ENCODE measurements at regions not wholly inside any gene's neighbourhood (a gene's known extent, or its start where the extent isn't known, plus 50 kb on each side); places are given as distances from the start of the nearest gene placed in this dataset.
"Not testable (repeated sequence)": the region's sequence is repeated elsewhere in the genome, so short reads cannot be mapped to it uniquely, and the experiment has no call there.

DNA sequence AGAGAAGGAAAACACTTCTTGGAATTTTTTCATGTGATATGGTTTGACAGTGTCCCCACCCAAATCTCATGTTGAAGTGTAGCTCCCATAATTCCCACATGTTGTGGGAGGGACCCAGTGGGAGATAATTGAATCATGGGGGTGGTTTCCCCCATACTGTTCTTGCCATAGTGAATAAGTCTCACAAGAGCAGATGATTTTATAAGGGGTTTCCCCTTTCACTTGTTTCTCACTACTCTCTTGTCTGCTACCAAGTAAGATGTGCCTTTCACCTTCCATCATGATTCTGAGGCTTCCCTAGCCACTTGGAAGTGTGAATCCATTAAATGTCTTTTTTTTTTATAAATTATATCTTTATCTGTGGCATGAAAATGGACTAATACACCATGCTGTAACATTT is 250.7 kb downstream of the LPIN1 start:
- DNase-seq: no peak

GRCh38 chr2:11998218-11998617 is 251.8 kb downstream of the LPIN1 start:
- DNase-seq: peak; percentile 62

DNA sequence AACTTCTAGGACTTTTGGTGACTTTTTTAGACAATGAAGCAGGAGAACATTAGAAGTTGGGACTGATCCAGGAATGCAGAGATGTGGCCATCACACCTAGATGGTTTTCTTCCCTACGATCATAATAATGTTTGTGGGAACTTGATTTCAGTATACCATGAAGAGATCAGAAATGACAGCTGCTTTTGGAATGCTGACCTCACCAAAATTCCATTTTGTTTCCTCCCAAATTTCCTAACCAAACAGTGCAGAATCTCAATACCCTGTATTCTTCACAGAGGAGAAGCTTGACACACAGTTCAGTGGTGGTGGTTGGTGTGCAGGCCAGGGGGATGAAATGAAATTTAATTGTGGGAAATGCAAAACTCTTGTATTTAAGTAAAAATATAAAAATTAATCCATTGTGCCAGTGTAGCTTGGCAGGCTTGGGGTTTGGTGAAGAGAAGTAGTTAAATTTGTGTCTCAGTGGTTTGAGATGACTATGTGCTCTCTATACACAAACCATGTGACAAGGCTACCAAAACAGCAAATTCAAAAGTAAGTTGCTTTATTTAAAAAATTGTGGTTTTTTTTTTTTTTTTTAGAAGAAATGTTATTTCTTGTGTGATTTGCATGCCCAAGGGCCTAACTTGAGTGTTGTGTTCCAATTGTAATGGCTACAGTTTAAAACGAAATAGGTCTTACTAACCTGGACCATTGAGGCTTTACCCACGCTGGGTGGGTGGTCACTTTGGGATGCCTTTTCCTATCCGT is 252.4 kb downstream of the LPIN1 start:
- DNase-seq: no peak

DNA sequence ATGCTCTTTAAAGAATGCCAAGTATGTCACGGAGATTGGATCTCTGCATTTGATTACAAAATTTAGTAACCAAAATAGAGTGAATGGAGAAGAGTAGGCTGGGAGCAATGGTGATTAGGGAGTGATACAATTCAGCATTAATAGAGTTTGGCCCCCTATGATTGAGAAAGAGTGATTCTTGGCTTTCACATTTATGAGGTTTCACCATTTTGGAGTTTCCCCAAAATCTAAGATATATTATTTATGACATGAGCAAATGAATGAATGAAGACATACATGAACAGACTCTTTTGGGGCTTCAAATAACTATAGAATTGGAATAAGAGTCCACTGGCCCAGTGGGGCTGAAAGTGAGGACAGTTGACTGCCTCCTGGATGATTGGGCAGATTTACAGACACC is 255.2 kb downstream of the LPIN1 start:
- DNase-seq: no peak

DNA sequence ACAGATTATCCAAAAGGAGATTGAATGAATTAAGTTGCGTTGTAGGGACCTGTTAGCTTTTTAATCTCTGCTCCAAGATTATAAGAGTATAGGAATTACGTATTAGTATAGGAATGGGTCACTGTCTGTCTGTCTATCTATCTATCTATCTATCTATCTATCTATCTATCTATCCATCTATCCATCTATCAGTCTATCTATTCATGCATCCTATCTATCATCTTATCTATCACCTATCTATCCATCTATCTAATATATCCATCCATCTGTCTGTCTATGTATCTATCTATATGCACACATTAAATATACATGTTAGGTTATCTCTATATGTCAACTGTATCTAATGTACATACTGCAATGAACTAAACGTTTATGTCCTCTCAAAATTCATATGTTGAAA is 255.8 kb downstream of the LPIN1 start:
- no peak for DNase-seq

- no peak for DNase-seq
Observed at GRCh38 chr2:12004713-12005112, 258.3 kb downstream of the LPIN1 start.

DNA sequence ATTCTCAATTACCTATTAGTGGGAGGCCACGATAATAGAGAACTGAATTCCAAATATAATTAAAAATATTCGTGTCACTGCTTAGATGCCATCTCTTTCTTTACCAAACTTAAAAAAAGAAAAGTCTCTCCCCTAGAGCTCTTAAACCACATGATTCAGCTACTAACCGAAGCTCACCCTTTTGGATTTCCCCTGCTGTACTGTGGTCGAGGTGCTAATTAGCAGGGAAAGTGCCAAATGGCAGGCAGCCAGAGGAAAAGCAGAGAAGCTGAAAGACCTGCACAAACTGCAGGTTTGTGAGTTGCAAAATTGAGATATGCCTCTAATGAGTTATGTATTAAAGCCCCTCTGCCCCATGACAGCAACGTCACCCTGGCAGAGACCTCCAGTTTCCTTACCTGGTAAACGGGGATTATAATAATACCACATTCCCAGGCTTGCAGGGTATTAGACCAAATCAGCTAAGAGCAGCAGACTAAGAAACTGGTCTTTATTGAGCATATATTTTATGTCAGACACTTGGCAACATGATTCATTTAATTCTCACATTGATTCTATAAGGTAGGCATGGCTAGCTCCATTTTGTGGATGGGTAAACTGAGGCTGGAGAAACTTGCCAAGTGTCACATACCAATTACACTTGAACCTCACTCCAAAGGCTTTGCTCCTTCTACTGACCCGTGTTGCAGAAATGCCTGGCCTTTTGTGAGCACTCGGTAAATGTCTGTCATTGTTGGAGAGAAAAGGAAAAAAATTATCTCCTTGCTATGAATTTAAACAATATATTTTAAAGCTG is 259.7 kb downstream of the LPIN1 start:
- DNase-seq: no peak

GRCh38 chr2:12006850-12007249 is 260.4 kb downstream of the LPIN1 start:
- DNase-seq: peak; percentile 90

DNA sequence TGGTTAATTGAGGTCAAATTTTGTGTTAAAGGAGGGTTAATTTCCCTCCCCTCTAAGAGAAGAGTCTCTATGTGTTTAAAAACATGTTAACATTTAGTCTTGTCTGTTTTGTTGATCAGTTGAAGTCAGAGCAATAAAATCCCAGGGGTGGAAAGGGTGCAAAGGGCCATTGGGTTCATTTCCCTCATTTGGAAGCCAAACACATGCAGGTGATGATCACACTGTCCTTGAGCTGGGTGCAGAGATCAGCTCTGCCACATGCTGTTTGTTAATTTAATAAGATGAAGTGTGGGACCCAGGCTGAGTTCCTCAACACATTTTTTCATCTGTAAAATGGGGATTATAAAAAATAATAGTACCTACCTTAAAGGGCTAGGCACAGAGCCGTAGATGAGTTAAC is 260.9 kb downstream of the LPIN1 start:
- no peak for DNase-seq

- no peak for DNase-seq
Observed at GRCh38 chr2:12008425-12009061, 262.1 kb downstream of the LPIN1 start.

DNA sequence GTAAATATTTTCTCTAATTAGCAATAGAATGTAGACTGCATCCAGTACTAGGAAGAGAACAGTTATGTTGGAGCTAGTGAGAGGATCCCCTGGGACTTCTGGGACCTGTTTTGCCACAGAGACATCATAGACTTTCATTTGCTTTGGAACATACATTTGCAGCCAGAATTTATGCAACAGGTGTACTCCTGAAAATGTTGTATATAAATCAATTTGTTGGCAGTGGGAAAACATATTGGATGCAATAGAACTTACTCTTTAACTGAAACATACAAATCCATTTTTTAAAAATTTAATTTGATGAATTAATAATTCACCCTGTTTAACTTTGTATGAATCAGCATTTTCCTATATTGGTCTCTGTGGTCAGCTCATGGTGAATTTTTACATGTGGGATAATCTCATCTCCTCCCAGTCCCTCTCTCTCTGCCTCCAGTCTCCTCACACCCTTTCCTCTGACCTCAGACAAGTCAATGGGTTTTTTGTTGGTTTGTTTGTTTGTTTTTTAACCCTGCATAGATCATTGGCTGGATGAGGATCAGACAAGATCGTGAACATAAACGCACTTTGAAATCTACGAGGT is 263.0 kb downstream of the LPIN1 start:
- DNase-seq: no peak

GRCh38 chr2:12010059-12010458 is 263.6 kb downstream of the LPIN1 start:
- DNase-seq: no peak

- DNase-seq: no peak
Observed at GRCh38 chr2:12010779-12011178, 264.3 kb downstream of the LPIN1 start.

- DNase-seq: no peak
Observed at GRCh38 chr2:12014088-12014960, 267.9 kb downstream of the LPIN1 start.

- no peak for DNase-seq
Observed at GRCh38 chr2:12017499-12018157, 271.2 kb downstream of the LPIN1 start.

GRCh38 chr2:12018726-12019125 is 272.3 kb downstream of the LPIN1 start:
- DNase-seq: not testable (repeated sequence)

- no peak for DNase-seq
Observed at GRCh38 chr2:12020833-12021469, 274.5 kb downstream of the LPIN1 start.

DNA sequence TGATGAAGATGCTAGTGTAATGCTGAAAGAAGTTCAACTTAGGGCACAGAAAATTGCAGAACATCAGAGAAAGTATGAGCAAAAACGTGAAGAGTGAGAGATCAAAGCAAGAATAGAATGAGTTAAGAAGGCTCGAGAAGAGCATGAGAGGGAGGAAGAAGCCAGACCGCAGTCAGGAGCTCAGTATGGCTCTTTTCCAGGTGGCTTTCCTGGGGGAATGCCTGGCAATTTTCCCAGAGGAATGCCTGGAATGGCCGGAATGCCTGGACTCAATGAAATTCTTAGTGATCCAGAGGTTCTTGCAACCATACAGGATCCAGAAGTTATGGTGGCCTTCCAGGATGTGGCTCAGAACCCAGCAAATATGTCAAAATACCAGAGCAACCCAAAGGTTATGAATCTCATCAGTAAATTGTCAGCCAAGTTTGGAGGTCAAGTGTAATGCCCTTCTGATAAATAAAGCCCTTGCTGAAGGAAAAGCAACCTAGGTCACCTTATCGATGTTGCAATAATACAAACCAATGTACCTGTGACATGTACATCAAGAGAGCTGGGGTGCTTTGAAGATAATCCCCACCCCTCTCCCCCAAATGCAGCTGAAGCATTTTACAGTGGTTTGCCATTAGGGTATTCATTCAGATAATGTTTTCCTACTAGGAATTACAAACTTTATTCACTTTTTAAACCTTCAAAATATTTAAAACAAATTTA is 277.9 kb downstream of the LPIN1 start:
- DNase-seq: peak; percentile 72

GRCh38 chr2:12027136-12027535 is 280.7 kb downstream of the LPIN1 start:
- DNase-seq: no peak

- no peak for DNase-seq
Observed at GRCh38 chr2:12031866-12032265, 285.4 kb downstream of the LPIN1 start.

DNA sequence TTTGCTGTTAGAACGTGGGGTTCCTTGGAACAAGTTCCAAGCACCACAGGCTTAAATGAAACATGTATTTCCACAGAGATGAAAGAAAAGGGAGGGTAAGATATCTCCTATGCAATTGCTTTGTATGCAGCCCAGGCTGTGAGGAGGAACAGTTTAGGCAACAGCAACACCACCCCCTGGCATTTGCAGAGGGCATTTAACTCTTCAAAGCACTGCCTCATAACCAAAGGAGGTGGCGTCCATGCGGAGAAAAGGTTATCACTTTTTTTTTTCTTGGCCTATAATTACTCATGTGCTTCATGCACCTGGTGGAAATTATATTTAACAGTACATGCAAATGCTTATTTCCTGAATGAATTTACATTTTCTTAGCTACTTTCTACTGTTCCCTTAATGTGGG is 286.0 kb downstream of the LPIN1 start:
- no peak for DNase-seq
